ENCODE measurements at regions not wholly inside any gene's neighbourhood (a gene's known extent, or its start where the extent isn't known, plus 50 kb on each side); places are given as distances from the start of the nearest gene placed in this dataset.

DNA sequence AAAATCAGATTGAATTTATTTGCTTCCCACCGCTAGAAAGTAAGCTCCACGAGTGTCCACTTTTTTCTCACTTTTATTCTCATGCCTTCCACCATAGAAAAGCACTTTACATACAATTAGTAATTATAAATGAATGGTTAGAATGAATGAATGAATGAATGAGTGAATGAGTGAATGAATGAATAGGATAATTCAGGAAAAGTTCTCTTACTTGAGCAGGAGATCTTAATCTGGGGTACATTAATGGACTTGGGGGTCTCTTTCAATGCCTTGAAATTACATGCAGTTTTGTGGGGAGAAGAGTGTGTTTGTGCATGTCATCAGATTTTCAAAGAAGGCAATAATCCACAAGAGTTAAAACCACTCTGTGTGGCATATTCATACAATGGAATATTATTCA is 229.9 kb upstream of the NR4A3 start:
- TF ChIP-seq, protein P1, sequence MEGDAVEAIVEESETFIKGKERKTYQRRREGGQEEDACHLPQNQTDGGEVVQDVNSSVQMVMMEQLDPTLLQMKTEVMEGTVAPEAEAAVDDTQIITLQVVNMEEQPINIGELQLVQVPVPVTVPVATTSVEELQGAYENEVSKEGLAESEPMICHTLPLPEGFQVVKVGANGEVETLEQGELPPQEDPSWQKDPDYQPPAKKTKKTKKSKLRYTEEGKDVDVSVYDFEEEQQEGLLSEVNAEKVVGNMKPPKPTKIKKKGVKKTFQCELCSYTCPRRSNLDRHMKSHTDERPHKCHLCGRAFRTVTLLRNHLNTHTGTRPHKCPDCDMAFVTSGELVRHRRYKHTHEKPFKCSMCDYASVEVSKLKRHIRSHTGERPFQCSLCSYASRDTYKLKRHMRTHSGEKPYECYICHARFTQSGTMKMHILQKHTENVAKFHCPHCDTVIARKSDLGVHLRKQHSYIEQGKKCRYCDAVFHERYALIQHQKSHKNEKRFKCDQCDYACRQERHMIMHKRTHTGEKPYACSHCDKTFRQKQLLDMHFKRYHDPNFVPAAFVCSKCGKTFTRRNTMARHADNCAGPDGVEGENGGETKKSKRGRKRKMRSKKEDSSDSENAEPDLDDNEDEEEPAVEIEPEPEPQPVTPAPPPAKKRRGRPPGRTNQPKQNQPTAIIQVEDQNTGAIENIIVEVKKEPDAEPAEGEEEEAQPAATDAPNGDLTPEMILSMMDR (IDR thresholded peaks at IDR 0.05; ENCODE audit: control extremely low read depth in 1 of 3, insufficient read depth in 1 of 3, low read depth in 1 of 3, low read length in 3 of 3): no peak
- TF ChIP-seq JUN (IDR thresholded peaks at IDR 0.05; ENCODE audit: low read depth, low read length): no peak
- no peak for TF ChIP-seq EZH2 (IDR thresholded peaks at IDR 0.05; ENCODE audit: low read depth, low read length, severe bottlenecking)
- no peak for TF ChIP-seq SRF (IDR thresholded peaks at IDR 0.05; ENCODE audit: low read depth, low read length)
